SU-DHL-6 (cell line): ENCODE measurements at regions not wholly inside any gene's neighbourhood (a gene's known extent, or its start where the extent isn't known, plus 50 kb on each side); places are given as distances from the start of the nearest gene placed in this dataset.

Source experiments
- H2AFZ ChIP-seq: fragments of 200-600 bp; sonication (generic); 2 replicates; pipeline ENCODE4 v1.6.1; 2014; ENCODE audit warnings: low read depth, mild to moderate bottlenecking, moderate library complexity, mixed read lengths, antibody characterized with exemption, low read length; ENCODE audit not compliant: severe bottlenecking
- H3F3A ChIP-seq: fragments of 200-600 bp; shearing (Covaris generic); 2 replicates; pipeline ENCODE4 v1.6.0; 2016; ENCODE audit warnings: antibody characterized with exemption, mild to moderate bottlenecking; ENCODE audit not compliant: insufficient read depth
- H3K27ac ChIP-seq: fragments of 200-600 bp; sonication (generic); 2 replicates; pipeline ENCODE4 v1.5.1; 2016; ENCODE audit warnings: low read depth, mild to moderate bottlenecking, low read length, moderate library complexity, mixed read lengths
- H3K27me3 ChIP-seq: fragments of 200-600 bp; sonication (generic), shearing (Covaris generic); 2 replicates; pipeline ENCODE4 v1.6.0; 2014; ENCODE audit warnings: mild to moderate bottlenecking, low read length
- H3K36me3 ChIP-seq: fragments of 200-600 bp; sonication (generic); 2 replicates; pipeline ENCODE4 v1.6.1; 2014; ENCODE audit warnings: mild to moderate bottlenecking, low read length, mixed read lengths
- H3K4me2 ChIP-seq: fragments of 300-600, 200-600 bp; shearing (Covaris generic), sonication (generic); 2 replicates; pipeline ENCODE4 v1.6.0; 2014; ENCODE audit warnings: low read length, low read depth, mild to moderate bottlenecking; ENCODE audit not compliant: poor library complexity, severe bottlenecking
- H3K4me3 ChIP-seq: fragments of 200-600 bp; sonication (generic); 2 replicates; pipeline ENCODE4 v1.5.1; 2014; ENCODE audit warnings: antibody characterized with exemption, low read length, mild to moderate bottlenecking, mixed read lengths; ENCODE audit not compliant: insufficient read depth, poor library complexity, severe bottlenecking
- H3K79me2 ChIP-seq: fragments of 200-600 bp; sonication (generic); 2 replicates; pipeline ENCODE4 v1.6.1; 2014; ENCODE audit warnings: mild to moderate bottlenecking, low read length, moderate library complexity; ENCODE audit not compliant: insufficient read depth
- H3K9ac ChIP-seq: fragments of 200-600 bp; sonication (generic); 2 replicates; pipeline ENCODE4 v1.7.0; 2014; ENCODE audit warnings: mild to moderate bottlenecking, low read length
- H3K9me2 ChIP-seq: fragments of 200-600 bp; sonication (generic); replicated peaks from 2 replicates; pipeline ENCODE4 v1.6.1; 2014; ENCODE audit warnings: low read length; ENCODE audit not compliant: insufficient read depth
- H3K9me3 ChIP-seq: fragments of 200-600 bp; sonication (generic); 2 replicates; pipeline ENCODE4 v1.6.1; 2014; ENCODE audit warnings: low read length, mixed read lengths; ENCODE audit not compliant: insufficient read depth
- H4K20me1 ChIP-seq: fragments of 200-600 bp; sonication (generic); 2 replicates; pipeline ENCODE4 v1.6.1; 2014; ENCODE audit warnings: low read depth, mild to moderate bottlenecking, antibody characterized with exemption, low read length, moderate library complexity, mixed read lengths
- EZH2phosphoT487 ChIP-seq: fragments of 200-600 bp; sonication (generic), shearing (Covaris generic); conservative IDR thresholded peaks from 2 replicates; pipeline ENCODE4 v1.6.1; 2018; ENCODE audit warnings: mild to moderate bottlenecking, antibody characterized with exemption, low read length, moderate library complexity, mixed read lengths
- TF ChIP-seq, protein P1 (sequence below): fragments of 200-600 bp; sonication (generic); IDR thresholded peaks from one replicate; pipeline ENCODE4 v1.5.1; 2017; ENCODE audit warnings: antibody characterized with exemption, mild to moderate bottlenecking, low read length, moderate library complexity; ENCODE audit not compliant: insufficient read depth, poor library complexity, severe bottlenecking

- H3K9ac ChIP-seq, result no peak overlapping the region
- TF ChIP-seq, protein P1, sequence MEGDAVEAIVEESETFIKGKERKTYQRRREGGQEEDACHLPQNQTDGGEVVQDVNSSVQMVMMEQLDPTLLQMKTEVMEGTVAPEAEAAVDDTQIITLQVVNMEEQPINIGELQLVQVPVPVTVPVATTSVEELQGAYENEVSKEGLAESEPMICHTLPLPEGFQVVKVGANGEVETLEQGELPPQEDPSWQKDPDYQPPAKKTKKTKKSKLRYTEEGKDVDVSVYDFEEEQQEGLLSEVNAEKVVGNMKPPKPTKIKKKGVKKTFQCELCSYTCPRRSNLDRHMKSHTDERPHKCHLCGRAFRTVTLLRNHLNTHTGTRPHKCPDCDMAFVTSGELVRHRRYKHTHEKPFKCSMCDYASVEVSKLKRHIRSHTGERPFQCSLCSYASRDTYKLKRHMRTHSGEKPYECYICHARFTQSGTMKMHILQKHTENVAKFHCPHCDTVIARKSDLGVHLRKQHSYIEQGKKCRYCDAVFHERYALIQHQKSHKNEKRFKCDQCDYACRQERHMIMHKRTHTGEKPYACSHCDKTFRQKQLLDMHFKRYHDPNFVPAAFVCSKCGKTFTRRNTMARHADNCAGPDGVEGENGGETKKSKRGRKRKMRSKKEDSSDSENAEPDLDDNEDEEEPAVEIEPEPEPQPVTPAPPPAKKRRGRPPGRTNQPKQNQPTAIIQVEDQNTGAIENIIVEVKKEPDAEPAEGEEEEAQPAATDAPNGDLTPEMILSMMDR, result no peak
- no peak for TF ChIP-seq EZH2phosphoT487
- no peaks in the 10 kb centered on the region for H3K27me3 ChIP-seq
- no peak overlapping the region for H3K4me3 ChIP-seq
- H3K4me2 ChIP-seq, result no peak overlapping the region
- no peaks in the 10 kb centered on the region for H4K20me1 ChIP-seq
- no peak overlapping the region for H2AFZ ChIP-seq
- H3K36me3 ChIP-seq, result no peaks in the 10 kb centered on the region
- H3K9me2 ChIP-seq, result no peaks in the 10 kb centered on the region
- H3K79me2 ChIP-seq, result no peaks in the 10 kb centered on the region
- no peaks in the 10 kb centered on the region for H3F3A ChIP-seq
- no peaks in the 10 kb centered on the region for H3K9me3 ChIP-seq
- H3K27ac ChIP-seq, result no peak overlapping the region
Measured at GRCh38 chr12:38141861-38142260, 174.7 kb upstream of the ALG10B start.

DNA sequence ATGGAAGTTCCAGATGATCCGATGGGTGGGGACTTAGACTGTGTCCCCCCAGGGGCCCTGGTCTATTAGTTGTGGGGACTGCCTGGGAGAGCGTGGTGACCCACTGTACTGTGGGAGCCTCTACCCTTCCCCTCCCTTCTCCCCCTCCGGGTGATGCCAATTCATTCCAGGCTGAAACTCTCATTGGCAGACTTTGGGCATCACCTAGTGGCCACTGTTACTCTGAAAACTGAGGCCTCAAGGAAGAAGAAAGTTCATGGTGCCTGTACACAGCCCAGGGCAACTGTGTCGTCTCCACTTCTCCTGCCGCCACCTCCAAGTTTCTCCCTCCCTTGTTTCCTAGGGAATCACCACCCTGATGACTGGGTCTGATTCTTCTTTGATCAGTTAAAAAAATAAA lies 173.6 kb upstream of the ALG10B start:
- H3F3A ChIP-seq, result no peaks in the 10 kb centered on the region
- H3K27me3 ChIP-seq, result no peaks in the 10 kb centered on the region
- H3K4me3 ChIP-seq, result no peak overlapping the region
- no peak overlapping the region for H3K4me2 ChIP-seq
- no peak overlapping the region for H2AFZ ChIP-seq
- no peak overlapping the region for H3K27ac ChIP-seq
- no peak overlapping the region for H3K9ac ChIP-seq
- H3K79me2 ChIP-seq, result no peaks in the 10 kb centered on the region
- TF ChIP-seq EZH2phosphoT487, result no peak
- TF ChIP-seq, protein P1, result no peak
- H3K36me3 ChIP-seq, result no peaks in the 10 kb centered on the region
- no peaks in the 10 kb centered on the region for H3K9me2 ChIP-seq
- H4K20me1 ChIP-seq, result no peaks in the 10 kb centered on the region
- no peaks in the 10 kb centered on the region for H3K9me3 ChIP-seq

- Histone ChIP-seq H3K36me3 (no peaks in the 10 kb centered on the region), H3F3A (no peaks in the 10 kb centered on the region), H3K27me3 (no peaks in the 10 kb centered on the region), H3K4me2 (no peak overlapping the region), H3K4me3 (no peak overlapping the region), H3K27ac (no peak overlapping the region), H3K79me2 (no peaks in the 10 kb centered on the region), H3K9ac (no peak overlapping the region), H3K9me2 (no peaks in the 10 kb centered on the region), H3K9me3 (no peaks in the 10 kb centered on the region), H2AFZ (no peak overlapping the region), H4K20me1 (no peaks in the 10 kb centered on the region)
- no peak for TF ChIP-seq EZH2phosphoT487
- TF ChIP-seq, protein P1, result no peak
Measured at GRCh38 chr12:38144049-38144448, 172.5 kb upstream of the ALG10B start.
